HCT116 (cell line): ENCODE measurements at regions not wholly inside any gene's neighbourhood (a gene's known extent, or its start where the extent isn't known, plus 50 kb on each side); places are given as distances from the start of the nearest gene placed in this dataset.

ENCODE experiments used
- ATAC-seq: fragments of 200-7000 bp; cut with Tn5 transposase; 2 replicates; pipeline ENCODE4 v1.9.1; 2020; ENCODE audit warnings: mild to moderate bottlenecking, moderate library complexity
- BruUV-seq: library from RNA; stranded (reverse); fragments of 400-500 nt; replicated peaks from 2 replicates; lab custom pipeline; 2021; lab: Mats Ljungman, UMichigan
- CTCF ChIA-PET: fragments of 300-600 bp; sonication (Branson Sonifier 250); formaldehyde crosslinking; loops from one replicate; lab custom pipeline; 2021; ENCODE audit warnings: antibody characterized with exemption; lab: Charles Lee
- POLR2A ChIA-PET: fragments of 300-600, 350-600 bp; sonication (Branson Sonifier 250); formaldehyde crosslinking; loops from one replicate; lab custom pipeline; 2021; ENCODE audit warnings: antibody characterized with exemption; lab: Charles Lee
- RAD21 ChIA-PET, 2 experiments: fragments of 300-600 bp; sonication (Branson Sonifier 250); formaldehyde crosslinking; loops; one replicate each; lab custom pipeline; 2023; ENCODE audit warnings: low total read pairs in 2 of 2; ENCODE audit not compliant: uncharacterized antibody in 2 of 2, unreplicated experiment in 2 of 2, low non-redundant PET in 1 of 2; lab: Charles Lee
- DNase-seq: peaks from one replicate; pipeline ENCODE4 v3.0.0-alpha.2; 2010; ENCODE audit warnings: low read depth, low spot score
- H2AFZ ChIP-seq: fragments of 200-600 bp; shearing (Covaris generic), sonication (generic); 2 replicates; pipeline ENCODE4 v1.6.1; 2017; ENCODE audit warnings: low read depth, mixed run types, mixed read lengths, antibody characterized with exemption, low read length; ENCODE audit not compliant: poor library complexity, severe bottlenecking
- H3K27ac ChIP-seq: 2 replicates; pipeline ENCODE4 v1.5.1; 2012; ENCODE audit warnings: low read depth, low read length
- H3K27me3 ChIP-seq: fragments of 200-600 bp; sonication (generic); 2 replicates; pipeline ENCODE4 v1.6.1; 2016; ENCODE audit warnings: mixed run types, low read length, mixed read lengths; ENCODE audit not compliant: insufficient read depth
- H3K36me3 ChIP-seq, 2 experiments: fragments of 200-500 bp in 1 of 2; fragments of 200-600 bp in 1 of 2; sonication (Bioruptor generic) in 1 of 2; sonication (generic) in 1 of 2; 2 replicates each; pipeline versions ENCODE4 v1.5.1 to v1.6.1; 2014 to 2016; ENCODE audit warnings: low read length in 2 of 2, inconsistent platforms in 1 of 2, mixed read lengths in 1 of 2, mixed run types in 1 of 2; ENCODE audit not compliant: insufficient read depth in 2 of 2, control insufficient read depth in 1 of 2
- H3K4me1 ChIP-seq, 2 experiments: fragments of 200-600 bp in 1 of 2; sonication (generic) in 1 of 2; 2 replicates each; pipeline versions ENCODE4 v1.5.1 to v1.6.1; 2012 to 2017; ENCODE audit warnings: low read length in 2 of 2, inconsistent platforms in 1 of 2, mild to moderate bottlenecking in 1 of 2, mixed read lengths in 1 of 2, mixed run types in 1 of 2, moderate library complexity in 1 of 2; ENCODE audit not compliant: insufficient read depth in 2 of 2, control insufficient read depth in 1 of 2
- H3K4me2 ChIP-seq: fragments of 200-600 bp; sonication (generic); 2 replicates; pipeline ENCODE4 v1.6.1; 2017; ENCODE audit warnings: mixed run types, low read length, mixed read lengths
- H3K4me3 ChIP-seq, 2 experiments: fragments of 200-600 bp in 1 of 2; sonication (generic) in 1 of 2; replicated peaks in 1 of 2; 2 replicates each; pipeline ENCODE4 v1.5.1; 2011 to 2016; ENCODE audit warnings: low read length in 2 of 2, control low read depth in 1 of 2, low read depth in 1 of 2, mild to moderate bottlenecking in 1 of 2, mixed read lengths in 1 of 2, mixed run types in 1 of 2
- H3K79me2 ChIP-seq: fragments of 200-600 bp; sonication (generic); 2 replicates; pipeline ENCODE4 v1.6.1; 2017; ENCODE audit warnings: mild to moderate bottlenecking, mixed run types, low read length, moderate library complexity, mixed read lengths; ENCODE audit not compliant: insufficient read depth
- H3K9ac ChIP-seq: fragments of 200-600 bp; sonication (generic); 2 replicates; pipeline ENCODE4 v1.6.1; 2016; ENCODE audit warnings: low read length, mixed read lengths
- H3K9me2 ChIP-seq: fragments of 200-600 bp; sonication (generic), shearing (Covaris generic); 2 replicates; pipeline ENCODE4 v1.6.1; 2017; ENCODE audit warnings: mixed run types, mild to moderate bottlenecking, moderate library complexity; ENCODE audit not compliant: insufficient read depth
- H3K9me3 ChIP-seq, 2 experiments: fragments of 200-500 bp in 1 of 2; fragments of 200-600 bp in 1 of 2; sonication (Bioruptor generic) in 1 of 2; sonication (generic) in 1 of 2; 2 replicates each; pipeline ENCODE4 v1.6.1; 2014 to 2017; ENCODE audit warnings: low read length in 2 of 2, mixed read lengths in 2 of 2, inconsistent platforms in 1 of 2, low read depth in 1 of 2, mild to moderate bottlenecking in 1 of 2, mixed run types in 1 of 2, moderate library complexity in 1 of 2; ENCODE audit not compliant: control insufficient read depth in 1 of 2, insufficient read depth in 1 of 2
- H4K20me1 ChIP-seq: fragments of 200-600 bp; sonication (generic), shearing (Covaris generic); 2 replicates; pipeline ENCODE4 v1.6.1; 2017; ENCODE audit warnings: mixed run types, mild to moderate bottlenecking, moderate library complexity; ENCODE audit not compliant: insufficient read depth
- FOSL1 ChIP-seq: IDR thresholded peaks from 2 replicates; pipeline ENCODE4 v1.6.1; 2012; ENCODE audit warnings: low read depth
- JUND ChIP-seq: IDR thresholded peaks from 2 replicates; pipeline ENCODE4 v1.6.1; 2012
- POLR2AphosphoS5 ChIP-seq: IDR thresholded peaks from 2 replicates; pipeline ENCODE4 v1.6.1; 2011; ENCODE audit warnings: mild to moderate bottlenecking, low read depth, low read length, moderate library complexity
- RAD21 ChIP-seq: IDR thresholded peaks from 2 replicates; pipeline ENCODE4 v1.6.1; 2012; ENCODE audit warnings: low read depth, mild to moderate bottlenecking
- SP1 ChIP-seq: IDR thresholded peaks from 2 replicates; pipeline ENCODE4 v1.6.1; 2012; ENCODE audit warnings: low read depth
- SRF ChIP-seq: IDR thresholded peaks from 2 replicates; pipeline ENCODE4 v1.6.1; 2012; ENCODE audit warnings: low read depth
- TCF7L2 ChIP-seq: IDR thresholded peaks from 2 replicates; pipeline ENCODE4 v1.7.0; 2011; ENCODE audit warnings: borderline replicate concordance, inconsistent platforms; ENCODE audit not compliant: insufficient read depth, insufficient read length; ENCODE audit errors: extremely low read depth
- YY1 ChIP-seq: IDR thresholded peaks from 2 replicates; pipeline ENCODE4 v1.6.1; 2011; ENCODE audit warnings: low read length, low read depth, moderate library complexity, mild to moderate bottlenecking; ENCODE audit not compliant: insufficient replicate concordance; ENCODE audit errors: extremely low read depth
- ZBTB33 ChIP-seq: IDR thresholded peaks from 2 replicates; pipeline ENCODE4 v1.6.1; 2011; ENCODE audit warnings: mild to moderate bottlenecking, low read length, moderate library complexity; ENCODE audit not compliant: insufficient replicate concordance; ENCODE audit errors: extremely low read depth
- intact Hi-C: fragments of 100-400 bp; cut with micrococcal nuclease; formaldehyde crosslinking; loops from 2 replicates; pipeline ENCODE4 v1.10.0; 2022

GRCh38 chr6:105892577-105893262 lies 193.4 kb upstream of the PRDM1 start:
- DNase-seq = no peak
- H3K4me2 ChIP-seq = peak overlapping the region; percentile 17; the same call in 1 of the 2 replicates
- ChIA-PET POLR2A (no interaction called here), RAD21 (no interaction called here), CTCF (no interaction called here)
- H3K9ac ChIP-seq = no peak overlapping the region
- H3K4me1 ChIP-seq = peaks cover 0 to 15% of the 10 kb centered on the region in 2 experiments; a peak in 3 of 4 replicates
- no peaks in the 10 kb centered on the region for H3K36me3 ChIP-seq
- no peaks in the 10 kb centered on the region for H3K9me2 ChIP-seq
- peak; percentile 67; the same call in 1 of the 2 replicates for ATAC-seq
- H3K79me2 ChIP-seq = no peaks in the 10 kb centered on the region
- no peaks in the 10 kb centered on the region for H3K9me3 ChIP-seq
- H3K27ac ChIP-seq = no peak overlapping the region
- no TSS peak for BruUV-seq
- H4K20me1 ChIP-seq = no peaks in the 10 kb centered on the region
- intact Hi-C loops = no loop called here
- no peaks in the 10 kb centered on the region for H3K27me3 ChIP-seq
- H3K4me3 ChIP-seq = no peak overlapping the region
- peak overlapping the region; percentile 1 for H2AFZ ChIP-seq
- peak; percentile 29; the same call in 1 of the 2 replicates for TF ChIP-seq FOSL1
- no peak for TF ChIP-seq YY1
- no peak for TF ChIP-seq POLR2AphosphoS5
- peak; percentile 28; the same call in 1 of the 2 replicates for TF ChIP-seq JUND
- TF ChIP-seq ZBTB33 = no peak
- TF ChIP-seq SRF = no peak
- TF ChIP-seq RAD21 = no peak
- peak; percentile 83 for TF ChIP-seq TCF7L2
- no peak for TF ChIP-seq SP1
